ENCODE measurements at regions not wholly inside any gene's neighbourhood (a gene's known extent, or its start where the extent isn't known, plus 50 kb on each side); places are given as distances from the start of the nearest gene placed in this dataset.

DNA sequence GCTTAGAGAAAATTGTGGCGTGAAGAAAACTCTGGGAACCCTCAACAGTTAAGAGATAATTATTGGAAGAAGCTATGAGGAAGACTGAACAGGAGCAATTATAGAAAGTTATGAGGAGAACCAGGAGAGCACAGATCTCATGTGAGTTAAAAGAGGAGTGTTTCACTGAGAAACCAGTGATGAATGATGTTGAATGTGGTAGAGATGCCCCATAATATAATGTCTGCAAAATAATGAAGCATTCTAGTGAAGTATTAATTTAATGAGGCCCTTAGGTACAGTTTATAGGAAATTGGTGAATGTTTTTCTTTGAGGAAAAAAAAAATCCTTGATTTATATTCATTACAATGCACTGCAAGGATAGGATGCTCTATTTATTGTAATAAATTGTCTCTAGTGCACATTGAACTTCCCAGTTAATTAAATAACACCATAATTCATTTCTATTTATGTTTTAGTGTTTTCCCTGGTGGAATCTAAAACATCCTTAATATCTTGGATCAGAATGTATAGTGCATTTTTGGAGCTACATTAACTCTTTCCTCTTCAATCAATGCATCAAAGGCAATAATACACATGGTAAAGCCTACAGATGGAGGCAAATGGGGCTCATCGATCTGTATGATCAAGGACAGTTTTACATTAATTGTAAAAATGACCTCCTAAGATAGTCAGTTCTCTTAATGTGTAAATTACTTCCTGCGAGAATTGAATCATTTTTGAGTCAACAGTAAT, 91.4 kb upstream of the EYS start:
- H3K4me3 ChIP-seq (ENCODE audit: low read depth, low read length) = no peak overlapping the region
- TF ChIP-seq, protein P1, sequence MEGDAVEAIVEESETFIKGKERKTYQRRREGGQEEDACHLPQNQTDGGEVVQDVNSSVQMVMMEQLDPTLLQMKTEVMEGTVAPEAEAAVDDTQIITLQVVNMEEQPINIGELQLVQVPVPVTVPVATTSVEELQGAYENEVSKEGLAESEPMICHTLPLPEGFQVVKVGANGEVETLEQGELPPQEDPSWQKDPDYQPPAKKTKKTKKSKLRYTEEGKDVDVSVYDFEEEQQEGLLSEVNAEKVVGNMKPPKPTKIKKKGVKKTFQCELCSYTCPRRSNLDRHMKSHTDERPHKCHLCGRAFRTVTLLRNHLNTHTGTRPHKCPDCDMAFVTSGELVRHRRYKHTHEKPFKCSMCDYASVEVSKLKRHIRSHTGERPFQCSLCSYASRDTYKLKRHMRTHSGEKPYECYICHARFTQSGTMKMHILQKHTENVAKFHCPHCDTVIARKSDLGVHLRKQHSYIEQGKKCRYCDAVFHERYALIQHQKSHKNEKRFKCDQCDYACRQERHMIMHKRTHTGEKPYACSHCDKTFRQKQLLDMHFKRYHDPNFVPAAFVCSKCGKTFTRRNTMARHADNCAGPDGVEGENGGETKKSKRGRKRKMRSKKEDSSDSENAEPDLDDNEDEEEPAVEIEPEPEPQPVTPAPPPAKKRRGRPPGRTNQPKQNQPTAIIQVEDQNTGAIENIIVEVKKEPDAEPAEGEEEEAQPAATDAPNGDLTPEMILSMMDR (IDR thresholded peaks at IDR 0.05; ENCODE audit: borderline replicate concordance, insufficient read depth, low read depth, low read length) = no peak

DNA sequence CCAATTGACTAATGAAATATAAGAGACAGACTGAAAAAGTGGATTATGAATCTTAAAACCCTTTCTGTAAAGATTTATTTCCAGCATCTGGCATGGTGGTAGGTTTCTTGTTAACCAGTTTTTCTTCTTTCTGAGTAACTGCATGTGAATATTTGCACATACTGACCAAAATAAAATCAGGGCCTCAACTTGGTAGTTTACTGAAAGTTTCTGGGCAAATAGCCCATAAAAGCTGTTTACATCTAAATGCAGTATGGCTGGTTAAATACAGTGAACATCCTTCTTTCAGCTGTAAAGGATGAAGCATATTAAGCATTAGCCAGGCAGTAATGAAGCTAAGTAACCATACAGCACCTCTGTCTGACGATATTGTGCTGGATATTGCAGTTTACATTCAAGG, 83.6 kb upstream of the EYS start:
- H3K4me3 ChIP-seq (ENCODE audit: low read depth, low read length) = no peak overlapping the region
- TF ChIP-seq, protein P1 (IDR thresholded peaks at IDR 0.05; ENCODE audit: borderline replicate concordance, insufficient read depth, low read depth, low read length) = no peak

DNA sequence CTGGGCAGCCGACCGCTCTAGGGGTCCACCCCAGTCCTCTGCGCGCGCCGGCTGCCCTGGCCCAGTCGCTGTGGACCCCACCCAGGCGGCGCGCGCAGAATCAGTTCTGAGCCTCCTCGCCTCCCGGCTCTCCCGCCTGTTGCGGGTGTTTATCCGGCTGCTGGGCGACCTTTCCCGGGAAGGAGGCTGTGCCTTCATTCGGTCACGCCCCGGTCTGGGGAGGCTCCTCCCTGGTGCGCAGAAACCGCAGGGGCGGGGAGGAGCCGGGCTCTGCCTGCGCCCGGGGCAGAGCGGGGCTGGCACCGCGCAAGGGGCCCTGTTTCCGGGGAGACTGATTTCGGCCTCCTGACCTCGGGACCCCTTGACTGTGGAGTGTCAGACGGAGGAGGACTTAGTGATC, 80.8 kb upstream of the EYS start:
- no peak overlapping the region for H3K4me3 ChIP-seq (ENCODE audit: low read depth, low read length)
- TF ChIP-seq, protein P1 (IDR thresholded peaks at IDR 0.05; ENCODE audit: borderline replicate concordance, insufficient read depth, low read depth, low read length) = no peak

DNA sequence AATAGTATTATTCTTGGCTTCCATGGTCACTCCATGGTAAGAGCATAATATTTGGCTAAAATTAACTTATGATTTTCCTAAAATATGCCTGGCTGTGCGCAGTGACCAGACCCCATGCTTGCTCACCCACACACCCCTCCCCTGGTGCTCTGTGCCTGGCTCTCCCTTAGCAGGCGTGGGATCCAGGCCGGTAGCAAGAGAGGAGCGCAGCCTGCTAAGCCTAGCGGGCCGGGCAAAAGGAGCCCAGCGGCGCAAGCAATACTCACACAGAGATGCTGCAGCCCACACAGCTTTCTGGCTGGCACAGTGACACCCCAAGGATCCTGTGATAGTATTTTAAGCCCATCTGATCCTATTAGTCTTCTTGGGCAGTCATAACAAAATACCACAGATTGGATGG, 79.8 kb upstream of the EYS start:
- TF ChIP-seq, protein P1 (IDR thresholded peaks at IDR 0.05; ENCODE audit: borderline replicate concordance, insufficient read depth, low read depth, low read length) = no peak
- no peak overlapping the region for H3K4me3 ChIP-seq (ENCODE audit: low read depth, low read length)

DNA sequence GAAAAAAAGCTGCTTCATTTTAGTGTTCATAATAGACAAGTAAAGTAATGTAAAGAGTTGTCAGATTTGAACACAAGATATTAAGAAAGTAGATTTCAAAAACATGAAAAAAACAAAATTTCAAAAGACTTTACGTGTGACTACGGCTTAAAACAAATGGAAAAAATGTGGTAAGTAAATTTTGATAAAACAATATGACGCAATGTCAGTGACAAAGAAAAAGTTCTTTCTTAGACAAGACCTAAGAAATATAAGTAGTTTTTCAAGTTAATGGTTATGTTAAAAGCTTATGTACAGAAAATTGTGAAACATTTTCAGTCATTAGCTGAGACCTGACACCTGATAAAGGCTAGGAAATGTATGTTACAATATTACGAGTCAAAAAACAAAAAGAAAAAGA, 73.7 kb upstream of the EYS start:
- TF ChIP-seq, protein P1 (IDR thresholded peaks at IDR 0.05; ENCODE audit: borderline replicate concordance, insufficient read depth, low read depth, low read length) = no peak

DNA sequence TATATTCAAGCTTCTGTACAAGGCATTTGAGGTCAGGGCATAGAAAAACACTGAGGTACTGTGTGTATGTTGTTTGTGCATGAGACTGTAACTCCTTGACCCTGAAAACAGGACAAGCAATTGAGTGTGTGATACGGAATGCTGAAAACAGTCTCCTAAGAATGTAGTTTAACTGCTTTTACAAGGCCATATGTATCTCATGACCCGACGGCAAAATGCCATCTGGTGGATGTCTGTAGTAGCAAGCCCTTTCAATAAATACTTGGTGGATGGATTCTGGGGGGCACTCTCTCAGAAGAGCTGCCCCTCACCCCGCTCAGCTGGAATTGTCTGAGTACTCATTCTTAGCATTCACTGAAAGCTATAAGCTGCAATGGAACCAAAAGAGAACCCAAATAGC, 69.3 kb upstream of the EYS start:
- TF ChIP-seq, protein P1 (IDR thresholded peaks at IDR 0.05; ENCODE audit: borderline replicate concordance, insufficient read depth, low read depth, low read length) = no peak
- no peak overlapping the region for H3K4me3 ChIP-seq (ENCODE audit: low read depth, low read length)

More for the DNA sequence above, 73.7 kb upstream of the EYS start:
- no peak overlapping the region for H3K4me3 ChIP-seq (ENCODE audit: low read depth, low read length)

DNA sequence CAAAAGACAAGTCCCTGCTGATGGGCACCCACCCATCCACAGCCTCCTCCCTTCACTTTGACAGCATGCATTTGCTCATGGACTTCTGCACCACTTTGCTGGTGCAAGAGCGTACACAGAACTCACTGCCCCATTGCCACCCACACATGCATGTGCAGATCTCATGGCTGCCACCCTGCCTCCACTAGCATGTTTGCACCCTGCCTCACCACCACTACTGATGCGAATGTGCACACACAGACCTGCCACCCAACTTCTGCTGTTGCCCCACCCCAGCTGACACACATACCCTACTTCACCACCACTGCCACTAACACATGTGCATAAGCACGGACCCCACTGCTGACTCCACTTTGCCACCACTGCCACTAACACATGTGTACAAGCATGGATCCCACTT, 64.9 kb upstream of the EYS start:
- H3K4me3 ChIP-seq (ENCODE audit: low read depth, low read length) = no peak overlapping the region
- TF ChIP-seq, protein P1 (IDR thresholded peaks at IDR 0.05; ENCODE audit: borderline replicate concordance, insufficient read depth, low read depth, low read length) = no peak

Data from GM12875 (cell line).